ENCODE measurements at regions not wholly inside any gene's neighbourhood (a gene's known extent, or its start where the extent isn't known, plus 50 kb on each side); places are given as distances from the start of the nearest gene placed in this dataset.

GRCh38 chr3:5456199-5456598 lies 268.7 kb downstream of the EDEM1 start:
- Histone ChIP-seq H3K18ac (ENCODE audit: low read length) (no peak overlapping the region), H3K79me1 (ENCODE audit: low read depth, low read length) (no peaks in the 10 kb centered on the region), H2AK5ac (ENCODE audit: low read depth, low read length) (no peak overlapping the region), H3K9me3 (replicated peaks in 1 of 2; ENCODE audit: control insufficient read depth in 2 of 2, insufficient read depth in 1 of 2, low read depth in 1 of 2, low read length in 2 of 2) (no peaks in the 10 kb centered on the region), H3K23ac (ENCODE audit: low read depth, low read length, poor library complexity) (no peak overlapping the region), H4K91ac (ENCODE audit: low read depth, low read length, poor library complexity) (no peak overlapping the region), H3K4me3 (ENCODE audit: low read length in 2 of 2) (no peak overlapping the region), H2BK120ac (ENCODE audit: low read depth, low read length) (no peak overlapping the region), H3K27me3 (ENCODE audit: control insufficient read depth in 3 of 3, insufficient read depth in 3 of 3, low read depth in 1 of 3, low read length in 3 of 3) (no peaks in the 10 kb centered on the region), H3K14ac (ENCODE audit: low read length) (no peak overlapping the region), H3K4ac (ENCODE audit: low read length) (no peak overlapping the region), H3K36me3 (replicated peaks in 1 of 2; ENCODE audit: control insufficient read depth in 2 of 2, insufficient read depth in 2 of 2, low read length in 2 of 2) (no peaks in the 10 kb centered on the region), H3K9ac (ENCODE audit: low read depth, low read length, poor library complexity) (no peak overlapping the region), H2BK5ac (ENCODE audit: low read length) (no peak overlapping the region), H3K4me1 (ENCODE audit: control insufficient read depth in 2 of 2, insufficient read depth in 1 of 2, low read depth in 1 of 2, low read length in 2 of 2) (no peaks in the 10 kb centered on the region), H2BK12ac (ENCODE audit: low read length) (no peak overlapping the region), H2AFZ (ENCODE audit: low read length) (no peak overlapping the region), H4K8ac (ENCODE audit: low read depth, low read length) (no peak overlapping the region), H3K4me2 (ENCODE audit: insufficient read depth, low read length, poor library complexity, severe bottlenecking) (no peak overlapping the region), H3K27ac (replicated peaks; ENCODE audit: low read length) (no peak overlapping the region), H2BK15ac (ENCODE audit: low read length) (no peak overlapping the region)
- no peak for DNase-seq (ENCODE audit: low spot score)
- no CpG with 5 or more reads among the region's 1 CpG for WGBS, 2 donors (ENCODE audit: extremely low coverage in 2 of 2, insufficient read length in 2 of 2, insufficient replicate concordance in 1 of 2)

GRCh38 chr3:5458526-5458925 lies 271.0 kb downstream of the EDEM1 start:
- Histone ChIP-seq H3K4me2 (ENCODE audit: insufficient read depth, low read length, poor library complexity, severe bottlenecking) (no peak overlapping the region), H3K4me1 (ENCODE audit: control insufficient read depth in 2 of 2, insufficient read depth in 1 of 2, low read depth in 1 of 2, low read length in 2 of 2) (no peaks in the 10 kb centered on the region), H2AFZ (ENCODE audit: low read length) (no peak overlapping the region), H2BK5ac (ENCODE audit: low read length) (no peak overlapping the region), H3K36me3 (replicated peaks in 1 of 2; ENCODE audit: control insufficient read depth in 2 of 2, insufficient read depth in 2 of 2, low read length in 2 of 2) (no peaks in the 10 kb centered on the region), H2AK5ac (ENCODE audit: low read depth, low read length) (no peak overlapping the region), H3K9me3 (replicated peaks in 1 of 2; ENCODE audit: control insufficient read depth in 2 of 2, insufficient read depth in 1 of 2, low read depth in 1 of 2, low read length in 2 of 2) (no peaks in the 10 kb centered on the region), H3K14ac (ENCODE audit: low read length) (no peak overlapping the region), H3K79me1 (ENCODE audit: low read depth, low read length) (no peaks in the 10 kb centered on the region), H4K8ac (ENCODE audit: low read depth, low read length) (no peak overlapping the region), H3K9ac (ENCODE audit: low read depth, low read length, poor library complexity) (no peak overlapping the region), H4K91ac (ENCODE audit: low read depth, low read length, poor library complexity) (no peak overlapping the region), H2BK12ac (ENCODE audit: low read length) (no peak overlapping the region), H2BK120ac (ENCODE audit: low read depth, low read length) (no peak overlapping the region), H3K27me3 (ENCODE audit: control insufficient read depth in 3 of 3, insufficient read depth in 3 of 3, low read depth in 1 of 3, low read length in 3 of 3) (no peaks in the 10 kb centered on the region), H3K4me3 (ENCODE audit: low read length in 2 of 2) (no peak overlapping the region), H3K27ac (replicated peaks; ENCODE audit: low read length) (no peak overlapping the region), H2BK15ac (ENCODE audit: low read length) (no peak overlapping the region), H3K4ac (ENCODE audit: low read length) (no peak overlapping the region), H3K23ac (ENCODE audit: low read depth, low read length, poor library complexity) (no peak overlapping the region), H3K18ac (ENCODE audit: low read length) (no peak overlapping the region)
- no peak for DNase-seq (ENCODE audit: low spot score)

- no peak overlapping the region for H3K9ac ChIP-seq (ENCODE audit: low read depth, low read length, poor library complexity)
- H2BK15ac ChIP-seq (ENCODE audit: low read length) = no peak overlapping the region
- no peak overlapping the region for H2BK120ac ChIP-seq (ENCODE audit: low read depth, low read length)
- H3K36me3 ChIP-seq (replicated peaks in 1 of 2; ENCODE audit: control insufficient read depth in 2 of 2, insufficient read depth in 2 of 2, low read length in 2 of 2) = no peaks in the 10 kb centered on the region
- H3K14ac ChIP-seq (ENCODE audit: low read length) = no peak overlapping the region
- H3K4me1 ChIP-seq (ENCODE audit: control insufficient read depth in 2 of 2, insufficient read depth in 1 of 2, low read depth in 1 of 2, low read length in 2 of 2) = no peaks in the 10 kb centered on the region
- no peak overlapping the region for H3K27ac ChIP-seq (replicated peaks; ENCODE audit: low read length)
- H2BK12ac ChIP-seq (ENCODE audit: low read length) = no peak overlapping the region
- H3K4me2 ChIP-seq (ENCODE audit: insufficient read depth, low read length, poor library complexity, severe bottlenecking) = no peak overlapping the region
- H4K91ac ChIP-seq (ENCODE audit: low read depth, low read length, poor library complexity) = no peak overlapping the region
- H3K23ac ChIP-seq (ENCODE audit: low read depth, low read length, poor library complexity) = no peak overlapping the region
- H2AK5ac ChIP-seq (ENCODE audit: low read depth, low read length) = no peak overlapping the region
- no peak overlapping the region for H2AFZ ChIP-seq (ENCODE audit: low read length)
- no peaks in the 10 kb centered on the region for H3K79me1 ChIP-seq (ENCODE audit: low read depth, low read length)
- no peak overlapping the region for H4K8ac ChIP-seq (ENCODE audit: low read depth, low read length)
- H2BK5ac ChIP-seq (ENCODE audit: low read length) = no peak overlapping the region
- no peaks in the 10 kb centered on the region for H3K9me3 ChIP-seq (replicated peaks in 1 of 2; ENCODE audit: control insufficient read depth in 2 of 2, insufficient read depth in 1 of 2, low read depth in 1 of 2, low read length in 2 of 2)
- WGBS, 2 donors (ENCODE audit: extremely low coverage in 2 of 2, insufficient read length in 2 of 2, insufficient replicate concordance in 1 of 2) = no CpG with 5 or more reads among the region's 1 CpG
- DNase-seq (ENCODE audit: low spot score) = no peak
- H3K27me3 ChIP-seq (ENCODE audit: control insufficient read depth in 3 of 3, insufficient read depth in 3 of 3, low read depth in 1 of 3, low read length in 3 of 3) = no peaks in the 10 kb centered on the region
- no peak overlapping the region for H3K4me3 ChIP-seq (ENCODE audit: low read length in 2 of 2)
- H3K4ac ChIP-seq (ENCODE audit: low read length) = no peak overlapping the region
- no peak overlapping the region for H3K18ac ChIP-seq (ENCODE audit: low read length)
Observed at GRCh38 chr3:5462086-5462485, 274.6 kb downstream of the EDEM1 start.

- no peak overlapping the region for H3K18ac ChIP-seq (ENCODE audit: low read length)
- no peak overlapping the region for H2BK120ac ChIP-seq (ENCODE audit: low read depth, low read length)
- H4K91ac ChIP-seq (ENCODE audit: low read depth, low read length, poor library complexity) = no peak overlapping the region
- H3K9me3 ChIP-seq (replicated peaks in 1 of 2; ENCODE audit: control insufficient read depth in 2 of 2, insufficient read depth in 1 of 2, low read depth in 1 of 2, low read length in 2 of 2) = no peaks in the 10 kb centered on the region
- no peak for DNase-seq (ENCODE audit: low spot score)
- no peak overlapping the region for H3K9ac ChIP-seq (ENCODE audit: low read depth, low read length, poor library complexity)
- H3K23ac ChIP-seq (ENCODE audit: low read depth, low read length, poor library complexity) = no peak overlapping the region
- H2BK15ac ChIP-seq (ENCODE audit: low read length) = no peak overlapping the region
- no peaks in the 10 kb centered on the region for H3K4me1 ChIP-seq (ENCODE audit: control insufficient read depth in 2 of 2, insufficient read depth in 1 of 2, low read depth in 1 of 2, low read length in 2 of 2)
- no peak overlapping the region for H3K27ac ChIP-seq (replicated peaks; ENCODE audit: low read length)
- H3K14ac ChIP-seq (ENCODE audit: low read length) = no peak overlapping the region
- H2BK5ac ChIP-seq (ENCODE audit: low read length) = no peak overlapping the region
- no peak overlapping the region for H2AFZ ChIP-seq (ENCODE audit: low read length)
- H4K8ac ChIP-seq (ENCODE audit: low read depth, low read length) = no peak overlapping the region
- H3K4me2 ChIP-seq (ENCODE audit: insufficient read depth, low read length, poor library complexity, severe bottlenecking) = no peak overlapping the region
- H3K4me3 ChIP-seq (ENCODE audit: low read length in 2 of 2) = no peak overlapping the region
- no peaks in the 10 kb centered on the region for H3K27me3 ChIP-seq (ENCODE audit: control insufficient read depth in 3 of 3, insufficient read depth in 3 of 3, low read depth in 1 of 3, low read length in 3 of 3)
- H2BK12ac ChIP-seq (ENCODE audit: low read length) = no peak overlapping the region
- WGBS, 2 donors (ENCODE audit: extremely low coverage in 2 of 2, insufficient read length in 2 of 2, insufficient replicate concordance in 1 of 2) = no CpG with 5 or more reads among the region's 3 CpGs
- no peak overlapping the region for H2AK5ac ChIP-seq (ENCODE audit: low read depth, low read length)
- no peak overlapping the region for H3K4ac ChIP-seq (ENCODE audit: low read length)
- no peaks in the 10 kb centered on the region for H3K36me3 ChIP-seq (replicated peaks in 1 of 2; ENCODE audit: control insufficient read depth in 2 of 2, insufficient read depth in 2 of 2, low read length in 2 of 2)
- no peaks in the 10 kb centered on the region for H3K79me1 ChIP-seq (ENCODE audit: low read depth, low read length)
Observed at GRCh38 chr3:5463991-5464390, 276.5 kb downstream of the EDEM1 start.
